ENCODE measurements at regions not wholly inside any gene's neighbourhood (a gene's known extent, or its start where the extent isn't known, plus 50 kb on each side); places are given as distances from the start of the nearest gene placed in this dataset.

GRCh38 chr15:70584838-70585706 is 178.3 kb downstream of the UACA start:
- DNase-seq (ENCODE audit: low read depth), result peak; percentile 58
- TF ChIP-seq CTCF (IDR thresholded peaks at IDR 0.05; ENCODE audit: insufficient read depth, low read depth, low read length, missing control alignments), result peak; percentile 19
- no peak overlapping the region for H3K4me3 ChIP-seq (ENCODE audit: low read length)

GRCh38 chr15:70584441-70584837 is 178.9 kb downstream of the UACA start:
- no peak for TF ChIP-seq CTCF (IDR thresholded peaks at IDR 0.05; ENCODE audit: insufficient read depth, low read depth, low read length, missing control alignments)
- DNase-seq (ENCODE audit: low read depth), result no peak
- H3K4me3 ChIP-seq (ENCODE audit: low read length), result no peak overlapping the region

GRCh38 chr15:70583006-70583405 is 180.4 kb downstream of the UACA start:
- TF ChIP-seq CTCF (IDR thresholded peaks at IDR 0.05; ENCODE audit: insufficient read depth, low read depth, low read length, missing control alignments), result no peak
- no peak overlapping the region for H3K4me3 ChIP-seq (ENCODE audit: low read length)
- no peak for DNase-seq (ENCODE audit: low read depth)

GRCh38 chr15:70582143-70582945 is 181.0 kb downstream of the UACA start:
- H3K4me3 ChIP-seq (ENCODE audit: low read length), result no peak overlapping the region
- no peak for TF ChIP-seq CTCF (IDR thresholded peaks at IDR 0.05; ENCODE audit: insufficient read depth, low read depth, low read length, missing control alignments)
- DNase-seq (ENCODE audit: low read depth), result no peak

GRCh38 chr15:70580958-70581357 is 182.4 kb downstream of the UACA start:
- no peak overlapping the region for H3K4me3 ChIP-seq (ENCODE audit: low read length)
- DNase-seq (ENCODE audit: low read depth), result no peak
- TF ChIP-seq CTCF (IDR thresholded peaks at IDR 0.05; ENCODE audit: insufficient read depth, low read depth, low read length, missing control alignments), result no peak

- DNase-seq (ENCODE audit: low read depth), result no peak
- no peak for TF ChIP-seq CTCF (IDR thresholded peaks at IDR 0.05; ENCODE audit: insufficient read depth, low read depth, low read length, missing control alignments)
- H3K4me3 ChIP-seq (ENCODE audit: low read length), result no peak overlapping the region
Observed at GRCh38 chr15:70580286-70580685, 183.1 kb downstream of the UACA start.

Data from epithelial cell of esophagus (primary cell).